ENCODE measurements at regions not wholly inside any gene's neighbourhood (a gene's known extent, or its start where the extent isn't known, plus 50 kb on each side); places are given as distances from the start of the nearest gene placed in this dataset.

GRCh38 chr10:3464760-3465405 is 292.3 kb upstream of the PITRM1 start:
- DNase-seq (ENCODE audit: low spot score), result no peak

- no peak for DNase-seq (ENCODE audit: low spot score)
Measured at GRCh38 chr10:3460420-3461128, 288.0 kb upstream of the PITRM1 start.

- no peak for DNase-seq (ENCODE audit: low spot score)
Measured at GRCh38 chr10:3455385-3456334, 283.1 kb upstream of the PITRM1 start.

- DNase-seq (ENCODE audit: low spot score), result no peak
Measured at GRCh38 chr10:3452683-3453361, 280.2 kb upstream of the PITRM1 start.

- no peak for DNase-seq (ENCODE audit: low spot score)
Measured at GRCh38 chr10:3452173-3452626, 279.6 kb upstream of the PITRM1 start.

- no peak for DNase-seq (ENCODE audit: low spot score)
Measured at GRCh38 chr10:3451516-3452172, 279.1 kb upstream of the PITRM1 start.

GRCh38 chr10:3446221-3446620 is 273.6 kb upstream of the PITRM1 start:
- no peak for DNase-seq (ENCODE audit: low spot score)

- DNase-seq (ENCODE audit: low spot score), result no peak
Measured at GRCh38 chr10:3445648-3446047, 273.1 kb upstream of the PITRM1 start.

- no peak for DNase-seq (ENCODE audit: low spot score)
Measured at GRCh38 chr10:3442451-3442990, 269.9 kb upstream of the PITRM1 start.

- DNase-seq (ENCODE audit: low spot score), result no peak
Measured at GRCh38 chr10:3439183-3439582, 266.6 kb upstream of the PITRM1 start.

GRCh38 chr10:3438606-3439005 is 266.0 kb upstream of the PITRM1 start:
- DNase-seq (ENCODE audit: low spot score), result no peak

- DNase-seq (ENCODE audit: low spot score), result no peak
Measured at GRCh38 chr10:3435671-3436070, 263.1 kb upstream of the PITRM1 start.

GRCh38 chr10:3433988-3434387 is 261.4 kb upstream of the PITRM1 start:
- no peak for DNase-seq (ENCODE audit: low spot score)

GRCh38 chr10:3433131-3433530 is 260.5 kb upstream of the PITRM1 start:
- no peak for DNase-seq (ENCODE audit: low spot score)

GRCh38 chr10:3432081-3432825 is 259.7 kb upstream of the PITRM1 start:
- DNase-seq (ENCODE audit: low spot score), result no peak

- no peak for DNase-seq (ENCODE audit: low spot score)
Measured at GRCh38 chr10:3430501-3430900, 257.9 kb upstream of the PITRM1 start.

- DNase-seq (ENCODE audit: low spot score), result no peak
Measured at GRCh38 chr10:3429676-3430075, 257.1 kb upstream of the PITRM1 start.

GRCh38 chr10:3428826-3429225 is 256.2 kb upstream of the PITRM1 start:
- no peak for DNase-seq (ENCODE audit: low spot score)

- DNase-seq (ENCODE audit: low spot score), result no peak
Measured at GRCh38 chr10:3427950-3428354, 255.4 kb upstream of the PITRM1 start.

GRCh38 chr10:3427347-3427746 is 254.8 kb upstream of the PITRM1 start:
- no peak for DNase-seq (ENCODE audit: low spot score)

Measured in CD4-positive, alpha-beta T cell treated with Interleukin-15 for 4 hours (primary cell).